ENCODE measurements at regions not wholly inside any gene's neighbourhood (a gene's known extent, or its start where the extent isn't known, plus 50 kb on each side); places are given as distances from the start of the nearest gene placed in this dataset.

- no peak for TF ChIP-seq POLR2A (IDR thresholded peaks at IDR 0.05)
- no peak for TF ChIP-seq POLR2AphosphoS5 (IDR thresholded peaks at IDR 0.05)
- TF ChIP-seq, protein P1, sequence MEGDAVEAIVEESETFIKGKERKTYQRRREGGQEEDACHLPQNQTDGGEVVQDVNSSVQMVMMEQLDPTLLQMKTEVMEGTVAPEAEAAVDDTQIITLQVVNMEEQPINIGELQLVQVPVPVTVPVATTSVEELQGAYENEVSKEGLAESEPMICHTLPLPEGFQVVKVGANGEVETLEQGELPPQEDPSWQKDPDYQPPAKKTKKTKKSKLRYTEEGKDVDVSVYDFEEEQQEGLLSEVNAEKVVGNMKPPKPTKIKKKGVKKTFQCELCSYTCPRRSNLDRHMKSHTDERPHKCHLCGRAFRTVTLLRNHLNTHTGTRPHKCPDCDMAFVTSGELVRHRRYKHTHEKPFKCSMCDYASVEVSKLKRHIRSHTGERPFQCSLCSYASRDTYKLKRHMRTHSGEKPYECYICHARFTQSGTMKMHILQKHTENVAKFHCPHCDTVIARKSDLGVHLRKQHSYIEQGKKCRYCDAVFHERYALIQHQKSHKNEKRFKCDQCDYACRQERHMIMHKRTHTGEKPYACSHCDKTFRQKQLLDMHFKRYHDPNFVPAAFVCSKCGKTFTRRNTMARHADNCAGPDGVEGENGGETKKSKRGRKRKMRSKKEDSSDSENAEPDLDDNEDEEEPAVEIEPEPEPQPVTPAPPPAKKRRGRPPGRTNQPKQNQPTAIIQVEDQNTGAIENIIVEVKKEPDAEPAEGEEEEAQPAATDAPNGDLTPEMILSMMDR (IDR thresholded peaks at IDR 0.05), result no peak
- no peak for TF ChIP-seq EP300 (IDR thresholded peaks at IDR 0.05; ENCODE audit: low read depth)
- Histone ChIP-seq H3K4me1 (peaks cover 0 to 15% (median 10%) of the 10 kb centered on the region in 4 donors), H3K27ac (no peak overlapping the region), H3K36me3 (no peaks in the 10 kb centered on the region), H3K4me3 (no peak overlapping the region), H3K27me3 (no peaks in the 10 kb centered on the region), H3K9me3 (no peaks in the 10 kb centered on the region)
- 81 to 90% methylated on average over 1 of the region's 1 CpG for WGBS, 2 donors (ENCODE audit: low coverage in 1 of 2)
- in situ Hi-C loops (cut with MboI; ENCODE audit: low pct_ligation_motif_present in 1 of 4, low pct_unique_long_range_greater_than_20kb in 1 of 4, low sequenced_read_pairs in 3 of 4) (no loop called here), intact Hi-C loops (cut with DNase I; ENCODE audit: low total_unique reads) (no loop called here)
- no peak for DNase-seq
Observed at GRCh38 chr4:38585871-38586270, 78.1 kb upstream of the KLF3 start.

DNA sequence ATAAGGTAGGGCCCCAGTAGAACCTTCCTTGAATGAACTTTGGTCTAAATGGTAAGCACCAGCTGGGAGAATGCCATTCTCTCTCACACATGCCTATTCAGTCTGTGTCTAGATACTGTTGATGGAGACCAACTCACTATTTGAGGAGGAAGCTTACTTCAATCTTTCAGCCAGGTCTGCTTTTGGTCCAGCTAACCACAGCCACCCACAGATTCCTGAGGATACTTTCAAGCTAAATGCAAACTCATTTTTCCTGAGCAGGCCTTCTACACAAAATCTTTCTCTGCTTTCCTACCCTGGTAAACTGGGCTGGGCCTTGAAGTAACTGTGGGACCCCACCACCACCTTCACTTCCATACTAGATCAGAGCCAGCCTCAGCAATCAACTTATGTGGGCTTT lies 76.9 kb upstream of the KLF3 start:
- DNase-seq, result no peak
- in situ Hi-C loops (cut with MboI; ENCODE audit: low pct_ligation_motif_present in 1 of 4, low pct_unique_long_range_greater_than_20kb in 1 of 4, low sequenced_read_pairs in 3 of 4), result no loop called here
- no peaks in the 10 kb centered on the region for H3K36me3 ChIP-seq
- TF ChIP-seq POLR2AphosphoS5 (IDR thresholded peaks at IDR 0.05) (no peak), EP300 (IDR thresholded peaks at IDR 0.05; ENCODE audit: low read depth) (no peak), POLR2A (IDR thresholded peaks at IDR 0.05) (no peak)
- TF ChIP-seq, protein P1 (IDR thresholded peaks at IDR 0.05), result no peak
- intact Hi-C loops (cut with DNase I; ENCODE audit: low total_unique reads), result no loop called here
- no peak overlapping the region for H3K4me3 ChIP-seq
- no peak overlapping the region for H3K27ac ChIP-seq
- no peaks in the 10 kb centered on the region for H3K27me3 ChIP-seq
- no peaks in the 10 kb centered on the region for H3K9me3 ChIP-seq
- peaks cover 0 to 6% (median 2%) of the 10 kb centered on the region in 4 donors for H3K4me1 ChIP-seq

DNA sequence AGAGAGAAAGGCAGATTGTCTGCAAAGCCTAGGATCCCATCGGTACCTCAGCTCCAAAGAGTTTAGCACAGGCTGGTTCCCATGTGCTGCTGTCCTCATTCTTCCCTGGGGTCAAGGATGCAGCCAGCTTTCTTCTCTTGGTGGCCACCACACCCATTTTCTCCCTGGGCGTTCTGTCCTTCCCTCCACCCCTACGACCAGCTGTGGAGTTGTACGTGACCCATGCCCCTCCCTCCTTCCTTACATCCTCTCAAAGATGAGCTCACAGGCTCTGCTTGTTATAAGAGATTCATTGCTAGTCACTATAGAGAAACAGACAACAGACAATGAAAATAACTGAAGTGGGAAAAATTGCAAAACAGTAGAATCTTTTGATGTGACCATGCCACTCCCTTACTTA lies 74.0 kb upstream of the KLF3 start:
- H3K4me3 ChIP-seq, result no peak overlapping the region
- no peaks in the 10 kb centered on the region for H3K27me3 ChIP-seq
- H3K27ac ChIP-seq, result no peak overlapping the region
- WGBS, 2 donors (ENCODE audit: low coverage in 1 of 2), result 75% methylated on average over 4 of the region's 4 CpGs; no CpG with 5 or more reads in 1 of the 2 donors
- peaks cover 0 to 5% (median 0%) of the 10 kb centered on the region in 4 donors for H3K4me1 ChIP-seq
- H3K36me3 ChIP-seq, result no peaks in the 10 kb centered on the region
- no peak for DNase-seq
- intact Hi-C loops (cut with DNase I; ENCODE audit: low total_unique reads) (loop anchor here (10.0 kb wide), 1 partner anchor 75 kb away; the partner anchor contains the start of gene KLF3), in situ Hi-C loops (cut with MboI; ENCODE audit: low pct_ligation_motif_present in 1 of 4, low pct_unique_long_range_greater_than_20kb in 1 of 4, low sequenced_read_pairs in 3 of 4) (no loop called here)
- no peaks in the 10 kb centered on the region for H3K9me3 ChIP-seq
- TF ChIP-seq POLR2A (IDR thresholded peaks at IDR 0.05) (no peak), EP300 (IDR thresholded peaks at IDR 0.05; ENCODE audit: low read depth) (no peak), POLR2AphosphoS5 (IDR thresholded peaks at IDR 0.05) (no peak)

GRCh38 chr4:38591617-38592337 lies 72.2 kb upstream of the KLF3 start:
- 69 to 83% methylated on average over 4 to 10 of the region's 10 CpGs for WGBS, 2 donors (ENCODE audit: low coverage in 1 of 2)
- Histone ChIP-seq H3K27me3 (no peaks in the 10 kb centered on the region), H3K36me3 (no peaks in the 10 kb centered on the region), H3K4me1 (peaks cover 0 to 5% (median 0%) of the 10 kb centered on the region in 4 donors), H3K9me3 (no peaks in the 10 kb centered on the region), H3K27ac (peak overlapping the region; percentile 19 to 80 (median 50)), H3K4me3 (no peak overlapping the region)
- TF ChIP-seq POLR2A (IDR thresholded peaks at IDR 0.05) (no peak), EP300 (IDR thresholded peaks at IDR 0.05; ENCODE audit: low read depth) (peak; percentile 78), POLR2AphosphoS5 (IDR thresholded peaks at IDR 0.05) (peak; percentile 87 to 96 (median 88))
- TF ChIP-seq, protein P1 (IDR thresholded peaks at IDR 0.05), result no peak
- in situ Hi-C loops (cut with MboI; ENCODE audit: low pct_ligation_motif_present in 1 of 4, low pct_unique_long_range_greater_than_20kb in 1 of 4, low sequenced_read_pairs in 3 of 4), result no loop called here
- intact Hi-C loops (cut with DNase I; ENCODE audit: low total_unique reads), result loop anchor here (10.0 kb wide), 1 partner anchor 73 kb away; the partner anchor contains the start of gene KLF3
- no peak for DNase-seq
